GM23338 (cell line): ENCODE measurements at regions not wholly inside any gene's neighbourhood (a gene's known extent, or its start where the extent isn't known, plus 50 kb on each side); places are given as distances from the start of the nearest gene placed in this dataset.

Source experiments
- ATAC-seq: fragments of 200-7000 bp; cut with Tn5 transposase; 3 replicates; pipeline ENCODE4 v1.9.1; 2020
- DNase-seq: peaks from one replicate; pipeline ENCODE4 v3.0.0-alpha.2; 2015; ENCODE audit warnings: low spot score
- H2AFZ ChIP-seq: fragments of 200-600 bp; sonication (generic); 2 replicates; pipeline ENCODE4 v1.8.0; 2016; ENCODE audit warnings: antibody characterized with exemption, mild to moderate bottlenecking, moderate library complexity
- H3F3A ChIP-seq: fragments of 200-600 bp; sonication (generic); replicated peaks from 2 replicates; pipeline ENCODE4 v1.8.0; 2017; ENCODE audit warnings: antibody characterized with exemption, mixed run types, low read depth
- H3K27ac ChIP-seq: fragments of 200-600 bp; sonication (generic); 2 replicates; pipeline ENCODE4 v1.6.1; 2016; ENCODE audit warnings: low read depth
- H3K27me3 ChIP-seq: fragments of 200-600 bp; sonication (generic); 2 replicates; pipeline ENCODE4 v1.8.0; 2016; ENCODE audit warnings: mild to moderate bottlenecking, mixed run types, moderate library complexity; ENCODE audit not compliant: insufficient read depth
- H3K36me3 ChIP-seq: fragments of 200-600 bp; sonication (generic); 2 replicates; pipeline ENCODE4 v1.8.0; 2016; ENCODE audit warnings: mild to moderate bottlenecking; ENCODE audit not compliant: insufficient read depth
- H3K4me1 ChIP-seq: fragments of 200-600 bp; sonication (generic); 2 replicates; pipeline ENCODE4 v1.8.0; 2016; ENCODE audit warnings: mild to moderate bottlenecking, moderate library complexity; ENCODE audit not compliant: insufficient read depth
- H3K4me2 ChIP-seq: fragments of 200-600 bp; sonication (generic); 2 replicates; pipeline ENCODE4 v1.7.1; 2017; ENCODE audit warnings: mixed run types
- H3K4me3 ChIP-seq: fragments of 200-600 bp; sonication (generic); 2 replicates; pipeline ENCODE4 v1.6.1; 2016; ENCODE audit warnings: mixed run types
- H3K79me2 ChIP-seq: fragments of 200-600 bp; sonication (generic); replicated peaks from 2 replicates; pipeline ENCODE4 v1.8.0; 2017; ENCODE audit warnings: mild to moderate bottlenecking; ENCODE audit not compliant: insufficient read depth
- H3K9me2 ChIP-seq: fragments of 200-600 bp; sonication (generic); 2 replicates; pipeline ENCODE4 v1.8.0; 2017; ENCODE audit not compliant: insufficient read depth
- H4K20me1 ChIP-seq: fragments of 200-600 bp; sonication (generic); replicated peaks from 2 replicates; pipeline ENCODE4 v1.8.0; 2017; ENCODE audit warnings: mild to moderate bottlenecking; ENCODE audit not compliant: insufficient read depth
- H3K27ac Mint-ChIP-seq: 2 replicates; pipeline ENCODE4 v1.8.0; 2020; ENCODE audit warnings: inconsistent platforms, mild to moderate bottlenecking, moderate library complexity, mixed read lengths
- H3K27me3 Mint-ChIP-seq: 3 replicates; pipeline ENCODE4 v1.8.0; 2022; ENCODE audit warnings: low read depth, mild to moderate bottlenecking, moderate library complexity, mixed read lengths, inconsistent platforms; ENCODE audit not compliant: insufficient read depth, poor library complexity
- H3K36me3 Mint-ChIP-seq: 3 replicates; pipeline ENCODE4 v1.8.0; 2021; ENCODE audit warnings: low read depth, mild to moderate bottlenecking, inconsistent platforms, moderate library complexity, mixed read lengths
- H3K4me1 Mint-ChIP-seq: 3 replicates; pipeline ENCODE4 v1.8.0; 2020; ENCODE audit warnings: mild to moderate bottlenecking, inconsistent platforms, mixed read lengths
- H3K4me3 Mint-ChIP-seq: 3 replicates; pipeline ENCODE4 v1.8.0; 2021; ENCODE audit warnings: moderate library complexity, mild to moderate bottlenecking, inconsistent platforms, mixed read lengths
- H3K9me3 Mint-ChIP-seq: 3 replicates; pipeline ENCODE4 v1.8.0; 2020; ENCODE audit warnings: moderate library complexity, mild to moderate bottlenecking, inconsistent platforms, mixed read lengths
- CREB1 ChIP-seq: fragments of 250-450 bp; sonication (Bioruptor Pico); IDR thresholded peaks from 2 replicates; pipeline ENCODE4 v1.5.0; 2020; ENCODE audit warnings: low read depth, mild to moderate bottlenecking, moderate library complexity
- CTCF ChIP-seq, 2 experiments: fragments of 200-600 bp in 1 of 2; sonication (generic) in 1 of 2; conservative IDR thresholded peaks; 2 replicates each; pipeline versions ENCODE4 v1.5.1 to v1.6.1; 2016 to 2017; ENCODE audit warnings: antibody characterized with exemption in 2 of 2, low read depth in 2 of 2, mild to moderate bottlenecking in 2 of 2, moderate library complexity in 1 of 2
- ETS1 ChIP-seq: IDR thresholded peaks from 2 replicates; pipeline ENCODE4 v1.6.1; 2016; ENCODE audit warnings: antibody characterized with exemption
- EZH2 ChIP-seq: fragments of 200-600 bp; sonication (generic); IDR thresholded peaks from one replicate; pipeline ENCODE4 v1.8.0; 2017; ENCODE audit warnings: antibody characterized with exemption, mild to moderate bottlenecking, low read depth; ENCODE audit not compliant: unreplicated experiment
- EZH2phosphoT487 ChIP-seq: fragments of 200-600 bp; sonication (generic); IDR thresholded peaks from one replicate; pipeline ENCODE4 v1.8.1; 2018; ENCODE audit warnings: antibody characterized with exemption; ENCODE audit not compliant: unreplicated experiment
- JUNB ChIP-seq: IDR thresholded peaks from one replicate; pipeline ENCODE4 v1.6.1; 2016; ENCODE audit warnings: antibody characterized with exemption; ENCODE audit not compliant: unreplicated experiment
- NANOG ChIP-seq: IDR thresholded peaks from 2 replicates; pipeline ENCODE4 v1.6.1; 2016; ENCODE audit warnings: antibody characterized with exemption, borderline replicate concordance
- POLR2AphosphoS5 ChIP-seq: IDR thresholded peaks from 2 replicates; pipeline ENCODE4 v1.6.1; 2016; ENCODE audit warnings: antibody characterized with exemption, low read depth
- REST ChIP-seq: IDR thresholded peaks from one replicate; pipeline ENCODE4 v1.6.1; 2018; ENCODE audit warnings: antibody characterized with exemption; ENCODE audit not compliant: unreplicated experiment
- STAT1 ChIP-seq: IDR thresholded peaks from one replicate; pipeline ENCODE4 v1.6.1; 2016; ENCODE audit warnings: antibody characterized with exemption; ENCODE audit not compliant: unreplicated experiment
- ZNF114 ChIP-seq: fragments of 250-450 bp; sonication (Bioruptor Pico); IDR thresholded peaks from 2 replicates; pipeline ENCODE4 v1.5.0; 2020; ENCODE audit warnings: mild to moderate bottlenecking, moderate library complexity
- ZNF331 ChIP-seq: fragments of 250-450 bp; sonication (Bioruptor Pico); IDR thresholded peaks from 2 replicates; pipeline ENCODE4 v1.5.0; 2020; ENCODE audit warnings: low read depth, mild to moderate bottlenecking, moderate library complexity
- TF ChIP-seq, protein P1 (sequence below): fragments of 250-450 bp; sonication (Bioruptor Pico); IDR thresholded peaks from 2 replicates; pipeline ENCODE4 v1.5.0; 2020; ENCODE audit warnings: mild to moderate bottlenecking, moderate library complexity

GRCh38 chr14:97155814-97156213, 358.6 kb downstream of the VRK1 start:
- Histone ChIP-seq H4K20me1 (no peaks in the 10 kb centered on the region), H3K27me3 (no peaks in the 10 kb centered on the region), H3F3A (no peaks in the 10 kb centered on the region), H3K27ac (no peak overlapping the region), H3K79me2 (no peaks in the 10 kb centered on the region), H3K4me1 (no peaks in the 10 kb centered on the region; the same call in 1 of the 2 replicates), H3K9me2 (no peaks in the 10 kb centered on the region; the same call in 1 of the 2 replicates), H2AFZ (no peak overlapping the region), H3K4me2 (no peak overlapping the region), H3K4me3 (no peak overlapping the region), H3K36me3 (no peaks in the 10 kb centered on the region)
- H3K9me3 Mint-ChIP-seq, result peaks cover 20% of the 10 kb centered on the region
- H3K27me3 Mint-ChIP-seq, result peaks cover 3% of the 10 kb centered on the region
- peaks cover 12% of the 10 kb centered on the region for H3K36me3 Mint-ChIP-seq
- peaks cover 15% of the 10 kb centered on the region for H3K4me1 Mint-ChIP-seq
- H3K4me3 Mint-ChIP-seq, result no peak overlapping the region
- H3K27ac Mint-ChIP-seq, result no peak overlapping the region
- DNase-seq, result no peak
- no peak for ATAC-seq
- no peak for TF ChIP-seq ZNF331 (CRISPR knock-in tag)
- TF ChIP-seq JUNB, result no peak
- TF ChIP-seq NANOG, result no peak
- no peak for TF ChIP-seq EZH2
- TF ChIP-seq CTCF (conservative IDR thresholded peaks at IDR 0.05; ENCODE audit: low read depth in 2 of 2), result no peak
- TF ChIP-seq, protein P1, sequence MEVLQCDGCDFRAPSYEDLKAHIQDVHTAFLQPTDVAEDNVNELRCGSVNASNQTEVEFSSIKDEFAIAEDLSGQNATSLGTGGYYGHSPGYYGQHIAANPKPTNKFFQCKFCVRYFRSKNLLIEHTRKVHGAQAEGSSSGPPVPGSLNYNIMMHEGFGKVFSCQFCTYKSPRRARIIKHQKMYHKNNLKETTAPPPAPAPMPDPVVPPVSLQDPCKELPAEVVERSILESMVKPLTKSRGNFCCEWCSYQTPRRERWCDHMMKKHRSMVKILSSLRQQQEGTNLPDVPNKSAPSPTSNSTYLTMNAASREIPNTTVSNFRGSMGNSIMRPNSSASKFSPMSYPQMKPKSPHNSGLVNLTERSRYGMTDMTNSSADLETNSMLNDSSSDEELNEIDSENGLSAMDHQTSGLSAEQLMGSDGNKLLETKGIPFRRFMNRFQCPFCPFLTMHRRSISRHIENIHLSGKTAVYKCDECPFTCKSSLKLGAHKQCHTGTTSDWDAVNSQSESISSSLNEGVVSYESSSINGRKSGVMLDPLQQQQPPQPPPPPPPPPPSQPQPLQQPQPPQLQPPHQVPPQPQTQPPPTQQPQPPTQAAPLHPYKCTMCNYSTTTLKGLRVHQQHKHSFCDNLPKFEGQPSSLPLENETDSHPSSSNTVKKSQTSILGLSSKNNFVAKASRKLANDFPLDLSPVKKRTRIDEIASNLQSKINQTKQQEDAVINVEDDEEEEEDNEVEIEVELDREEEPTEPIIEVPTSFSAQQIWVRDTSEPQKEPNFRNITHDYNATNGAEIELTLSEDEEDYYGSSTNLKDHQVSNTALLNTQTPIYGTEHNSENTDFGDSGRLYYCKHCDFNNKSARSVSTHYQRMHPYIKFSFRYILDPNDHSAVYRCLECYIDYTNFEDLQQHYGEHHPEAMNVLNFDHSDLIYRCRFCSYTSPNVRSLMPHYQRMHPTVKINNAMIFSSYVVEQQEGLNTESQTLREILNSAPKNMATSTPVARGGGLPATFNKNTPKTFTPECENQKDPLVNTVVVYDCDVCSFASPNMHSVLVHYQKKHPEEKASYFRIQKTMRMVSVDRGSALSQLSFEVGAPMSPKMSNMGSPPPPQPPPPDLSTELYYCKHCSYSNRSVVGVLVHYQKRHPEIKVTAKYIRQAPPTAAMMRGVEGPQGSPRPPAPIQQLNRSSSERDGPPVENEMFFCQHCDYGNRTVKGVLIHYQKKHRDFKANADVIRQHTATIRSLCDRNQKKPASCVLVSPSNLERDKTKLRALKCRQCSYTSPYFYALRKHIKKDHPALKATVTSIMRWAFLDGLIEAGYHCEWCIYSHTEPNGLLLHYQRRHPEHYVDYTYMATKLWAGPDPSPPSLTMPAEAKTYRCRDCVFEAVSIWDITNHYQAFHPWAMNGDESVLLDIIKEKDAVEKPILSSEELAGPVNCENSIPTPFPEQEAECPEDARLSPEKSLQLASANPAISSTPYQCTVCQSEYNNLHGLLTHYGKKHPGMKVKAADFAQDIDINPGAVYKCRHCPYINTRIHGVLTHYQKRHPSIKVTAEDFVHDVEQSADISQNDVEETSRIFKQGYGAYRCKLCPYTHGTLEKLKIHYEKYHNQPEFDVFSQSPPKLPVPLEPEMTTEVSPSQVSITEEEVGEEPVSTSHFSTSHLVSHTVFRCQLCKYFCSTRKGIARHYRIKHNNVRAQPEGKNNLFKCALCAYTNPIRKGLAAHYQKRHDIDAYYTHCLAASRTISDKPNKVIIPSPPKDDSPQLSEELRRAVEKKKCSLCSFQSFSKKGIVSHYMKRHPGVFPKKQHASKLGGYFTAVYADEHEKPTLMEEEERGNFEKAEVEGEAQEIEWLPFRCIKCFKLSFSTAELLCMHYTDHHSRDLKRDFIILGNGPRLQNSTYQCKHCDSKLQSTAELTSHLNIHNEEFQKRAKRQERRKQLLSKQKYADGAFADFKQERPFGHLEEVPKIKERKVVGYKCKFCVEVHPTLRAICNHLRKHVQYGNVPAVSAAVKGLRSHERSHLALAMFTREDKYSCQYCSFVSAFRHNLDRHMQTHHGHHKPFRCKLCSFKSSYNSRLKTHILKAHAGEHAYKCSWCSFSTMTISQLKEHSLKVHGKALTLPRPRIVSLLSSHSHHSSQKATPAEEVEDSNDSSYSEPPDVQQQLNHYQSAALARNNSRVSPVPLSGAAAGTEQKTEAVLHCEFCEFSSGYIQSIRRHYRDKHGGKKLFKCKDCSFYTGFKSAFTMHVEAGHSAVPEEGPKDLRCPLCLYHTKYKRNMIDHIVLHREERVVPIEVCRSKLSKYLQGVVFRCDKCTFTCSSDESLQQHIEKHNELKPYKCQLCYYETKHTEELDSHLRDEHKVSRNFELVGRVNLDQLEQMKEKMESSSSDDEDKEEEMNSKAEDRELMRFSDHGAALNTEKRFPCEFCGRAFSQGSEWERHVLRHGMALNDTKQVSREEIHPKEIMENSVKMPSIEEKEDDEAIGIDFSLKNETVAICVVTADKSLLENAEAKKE (CRISPR knock-in tag), result no peak
- TF ChIP-seq CREB1 (CRISPR knock-in tag), result no peak
- TF ChIP-seq STAT1, result no peak
- no peak for TF ChIP-seq ETS1
- no peak for TF ChIP-seq REST
- TF ChIP-seq POLR2AphosphoS5, result no peak
- no peak for TF ChIP-seq ZNF114 (CRISPR knock-in tag)
- TF ChIP-seq EZH2phosphoT487, result no peak
